ENCODE measurements at regions not wholly inside any gene's neighbourhood (a gene's known extent, or its start where the extent isn't known, plus 50 kb on each side); places are given as distances from the start of the nearest gene placed in this dataset.

GRCh38 chr2:2524348-2524941 lies 193.4 kb upstream of the MYT1L start:
- intact Hi-C loops (cut with micrococcal nuclease; ENCODE audit: unreplicated experiment) (no loop called here), in situ Hi-C loops (cut with MboI) (no loop called here)
- DNase-seq (ENCODE audit: low read depth, low spot score) = no peak
- ChIA-PET SMC1A (ENCODE audit: uncharacterized antibody, unreplicated experiment) (interaction anchor here (0.8 kb wide), 2 partner anchors 9 to 32 kb away, joined by 3 read pairs; no protein-coding TSS in a partner anchor), CTCF (no interaction called here), RAD21 (ENCODE audit: unreplicated experiment) (no interaction called here), POLR2A (no interaction called here)
- Histone ChIP-seq H3K79me2 (ENCODE audit: control insufficient read depth, insufficient read depth, low read length) (no peaks in the 10 kb centered on the region), H3K4me2 (ENCODE audit: control insufficient read depth, insufficient read depth) (no peak overlapping the region), H3K36me3 (ENCODE audit: control insufficient read depth in 2 of 2, insufficient read depth in 2 of 2, low read length in 1 of 2) (no peaks in the 10 kb centered on the region), H2AFZ (ENCODE audit: control insufficient read depth, low read depth, low read length) (no peak overlapping the region), H3K4me3 (no peak overlapping the region), H4K20me1 (ENCODE audit: control insufficient read depth, insufficient read depth) (no peaks in the 10 kb centered on the region), H3K27ac (ENCODE audit: control insufficient read depth, insufficient read depth) (no peak overlapping the region), H3K9me3 (replicated peaks; ENCODE audit: control insufficient read depth, insufficient read depth, low read length) (no peaks in the 10 kb centered on the region), H3K4me1 (ENCODE audit: control insufficient read depth, insufficient read depth, low read length) (no peaks in the 10 kb centered on the region), H3K9ac (ENCODE audit: control insufficient read depth, insufficient read depth, low read length) (no peak overlapping the region), H3K27me3 (replicated peaks in 1 of 2; ENCODE audit: control insufficient read depth in 2 of 2, insufficient read depth in 2 of 2, low read length in 1 of 2) (no peaks in the 10 kb centered on the region; a peak in 1 of 4 replicates)
- no TSS peak for BruUV-seq (replicated peaks)
- ATAC-seq = no peak
- WGBS (ENCODE audit: insufficient coverage, insufficient replicate concordance, low lambda C conversion rate, missing lambda C conversion rate) = 14% methylated on average over 12 of the region's 12 CpGs
- TF ChIP-seq POLR2AphosphoS5 (IDR thresholded peaks at IDR 0.05; ENCODE audit: low read length) (no peak), MXI1 (IDR thresholded peaks at IDR 0.05; ENCODE audit: low read depth, low read length) (no peak), SREBF2 (IDR thresholded peaks at IDR 0.05; ENCODE audit: low read length) (no peak), MTA3 (IDR thresholded peaks at IDR 0.05; ENCODE audit: borderline replicate concordance, low read length) (no peak), GATAD2B (conservative IDR thresholded peaks at IDR 0.05; ENCODE audit: low read depth) (no peak), HDAC2 (IDR thresholded peaks at IDR 0.05) (no peak), LARP7 (IDR thresholded peaks at IDR 0.05) (no peak), FOXK2 (IDR thresholded peaks at IDR 0.05) (no peak), ZNF384 (IDR thresholded peaks at IDR 0.05; ENCODE audit: borderline replicate concordance, low read depth, low read length) (no peak), ZBED1 (IDR thresholded peaks at IDR 0.05; ENCODE audit: borderline replicate concordance) (no peak), PAX8 (IDR thresholded peaks at IDR 0.05) (no peak), STAT3 (IDR thresholded peaks at IDR 0.05; ENCODE audit: low read depth, low read length) (no peak), SP1 (IDR thresholded peaks at IDR 0.05; ENCODE audit: low read depth, low read length) (no peak)
- TF ChIP-seq, protein P1, sequence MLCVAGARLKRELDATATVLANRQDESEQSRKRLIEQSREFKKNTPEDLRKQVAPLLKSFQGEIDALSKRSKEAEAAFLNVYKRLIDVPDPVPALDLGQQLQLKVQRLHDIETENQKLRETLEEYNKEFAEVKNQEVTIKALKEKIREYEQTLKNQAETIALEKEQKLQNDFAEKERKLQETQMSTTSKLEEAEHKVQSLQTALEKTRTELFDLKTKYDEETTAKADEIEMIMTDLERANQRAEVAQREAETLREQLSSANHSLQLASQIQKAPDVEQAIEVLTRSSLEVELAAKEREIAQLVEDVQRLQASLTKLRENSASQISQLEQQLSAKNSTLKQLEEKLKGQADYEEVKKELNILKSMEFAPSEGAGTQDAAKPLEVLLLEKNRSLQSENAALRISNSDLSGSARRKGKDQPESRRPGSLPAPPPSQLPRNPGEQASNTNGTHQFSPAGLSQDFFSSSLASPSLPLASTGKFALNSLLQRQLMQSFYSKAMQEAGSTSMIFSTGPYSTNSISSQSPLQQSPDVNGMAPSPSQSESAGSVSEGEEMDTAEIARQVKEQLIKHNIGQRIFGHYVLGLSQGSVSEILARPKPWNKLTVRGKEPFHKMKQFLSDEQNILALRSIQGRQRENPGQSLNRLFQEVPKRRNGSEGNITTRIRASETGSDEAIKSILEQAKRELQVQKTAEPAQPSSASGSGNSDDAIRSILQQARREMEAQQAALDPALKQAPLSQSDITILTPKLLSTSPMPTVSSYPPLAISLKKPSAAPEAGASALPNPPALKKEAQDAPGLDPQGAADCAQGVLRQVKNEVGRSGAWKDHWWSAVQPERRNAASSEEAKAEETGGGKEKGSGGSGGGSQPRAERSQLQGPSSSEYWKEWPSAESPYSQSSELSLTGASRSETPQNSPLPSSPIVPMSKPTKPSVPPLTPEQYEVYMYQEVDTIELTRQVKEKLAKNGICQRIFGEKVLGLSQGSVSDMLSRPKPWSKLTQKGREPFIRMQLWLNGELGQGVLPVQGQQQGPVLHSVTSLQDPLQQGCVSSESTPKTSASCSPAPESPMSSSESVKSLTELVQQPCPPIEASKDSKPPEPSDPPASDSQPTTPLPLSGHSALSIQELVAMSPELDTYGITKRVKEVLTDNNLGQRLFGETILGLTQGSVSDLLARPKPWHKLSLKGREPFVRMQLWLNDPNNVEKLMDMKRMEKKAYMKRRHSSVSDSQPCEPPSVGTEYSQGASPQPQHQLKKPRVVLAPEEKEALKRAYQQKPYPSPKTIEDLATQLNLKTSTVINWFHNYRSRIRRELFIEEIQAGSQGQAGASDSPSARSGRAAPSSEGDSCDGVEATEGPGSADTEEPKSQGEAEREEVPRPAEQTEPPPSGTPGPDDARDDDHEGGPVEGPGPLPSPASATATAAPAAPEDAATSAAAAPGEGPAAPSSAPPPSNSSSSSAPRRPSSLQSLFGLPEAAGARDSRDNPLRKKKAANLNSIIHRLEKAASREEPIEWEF (IDR thresholded peaks at IDR 0.05; ENCODE audit: insufficient replicate concordance, low read depth, low read length) = no peak
- no peak for FAIRE-seq

Measured in GM12878 (cell line).